AG09319 (cell line): ENCODE measurements at regions not wholly inside any gene's neighbourhood (a gene's known extent, or its start where the extent isn't known, plus 50 kb on each side); places are given as distances from the start of the nearest gene placed in this dataset.

Source experiments
- DNase-seq: peaks from one replicate; pipeline ENCODE4 v3.0.0-alpha.2; 2010; ENCODE audit warnings: low read depth; ENCODE audit errors: extremely low read depth
- CTCF ChIP-seq: IDR thresholded peaks from 2 replicates; pipeline ENCODE4 v1.5.1; 2011; ENCODE audit warnings: low read depth, mild to moderate bottlenecking, inconsistent platforms, low read length, moderate library complexity

GRCh38 chr13:107266657-107267056, 698.7 kb upstream of the ARGLU1 start:
- no peak for TF ChIP-seq CTCF
- no peak for DNase-seq

GRCh38 chr13:107258599-107259187, 690.8 kb upstream of the ARGLU1 start:
- no peak for TF ChIP-seq CTCF
- no peak for DNase-seq

GRCh38 chr13:107254392-107254791, 686.5 kb upstream of the ARGLU1 start:
- TF ChIP-seq CTCF: no peak

GRCh38 chr13:107252428-107252827, 684.5 kb upstream of the ARGLU1 start:
- DNase-seq: no peak
- no peak for TF ChIP-seq CTCF

More at GRCh38 chr13:107254392-107254791, 686.5 kb upstream of the ARGLU1 start:
- no peak for DNase-seq

- DNase-seq: no peak
- TF ChIP-seq CTCF: no peak
Observed at GRCh38 chr13:107252021-107252420, 684.1 kb upstream of the ARGLU1 start.

GRCh38 chr13:107251341-107251740, 683.4 kb upstream of the ARGLU1 start:
- no peak for TF ChIP-seq CTCF
- DNase-seq: no peak

- TF ChIP-seq CTCF: no peak
- DNase-seq: no peak
Observed at GRCh38 chr13:107250628-107251027, 682.7 kb upstream of the ARGLU1 start.
